ENCODE measurements at regions not wholly inside any gene's neighbourhood (a gene's known extent, or its start where the extent isn't known, plus 50 kb on each side); places are given as distances from the start of the nearest gene placed in this dataset.

- H3K4me3 ChIP-seq: no peak overlapping the region
- no peaks in the 10 kb centered on the region for H3K4me1 ChIP-seq
- no peak for ATAC-seq
- intact Hi-C loops (cut with DNase I): no loop called here
- TF ChIP-seq CTCF (IDR thresholded peaks at IDR 0.05): no peak
- DNase-seq: peak in 1 of 6 donors; percentile 58
- H3K9me3 ChIP-seq: no peaks in the 10 kb centered on the region
- WGBS, 2 donors: 84 to 89% methylated on average over 12 of the region's 12 CpGs
- H3K27ac ChIP-seq: no peak overlapping the region
- no peaks in the 10 kb centered on the region for H3K36me3 ChIP-seq
- H3K27me3 ChIP-seq: no peaks in the 10 kb centered on the region
- FAIRE-seq: no peak
Measured at GRCh38 chr3:13197281-13197680, 124.1 kb upstream of the IQSEC1 start.

DNA sequence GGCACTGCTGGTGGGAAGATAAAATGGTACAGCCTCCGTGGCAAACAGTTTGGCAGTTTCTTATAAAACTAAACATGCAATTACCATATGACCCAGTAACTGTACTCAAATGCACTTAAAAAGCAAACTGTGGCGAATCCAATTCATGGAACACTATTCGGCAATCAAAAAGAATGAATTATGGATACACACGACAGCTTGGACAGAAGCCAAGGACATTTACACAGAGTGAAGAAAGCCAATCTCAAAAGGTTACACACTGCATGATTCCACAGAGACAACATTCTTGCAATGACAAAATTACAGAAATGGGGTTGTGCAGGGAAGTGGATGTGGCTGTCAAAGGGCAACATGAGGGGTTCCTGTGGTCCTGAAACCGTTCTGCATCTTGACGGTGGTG is 122.1 kb upstream of the IQSEC1 start:
- intact Hi-C loops (cut with DNase I): no loop called here
- no peak for TF ChIP-seq CTCF (IDR thresholded peaks at IDR 0.05)
- H3K9me3 ChIP-seq: no peaks in the 10 kb centered on the region
- H3K27me3 ChIP-seq: no peaks in the 10 kb centered on the region
- H3K4me1 ChIP-seq: no peaks in the 10 kb centered on the region
- no peaks in the 10 kb centered on the region for H3K36me3 ChIP-seq
- no peak for DNase-seq
- WGBS, 2 donors: 62 to 67% methylated on average over 6 of the region's 6 CpGs
- no peak overlapping the region for H3K27ac ChIP-seq
- no peak for FAIRE-seq
- H3K4me3 ChIP-seq: no peak overlapping the region
- no peak for ATAC-seq

DNA sequence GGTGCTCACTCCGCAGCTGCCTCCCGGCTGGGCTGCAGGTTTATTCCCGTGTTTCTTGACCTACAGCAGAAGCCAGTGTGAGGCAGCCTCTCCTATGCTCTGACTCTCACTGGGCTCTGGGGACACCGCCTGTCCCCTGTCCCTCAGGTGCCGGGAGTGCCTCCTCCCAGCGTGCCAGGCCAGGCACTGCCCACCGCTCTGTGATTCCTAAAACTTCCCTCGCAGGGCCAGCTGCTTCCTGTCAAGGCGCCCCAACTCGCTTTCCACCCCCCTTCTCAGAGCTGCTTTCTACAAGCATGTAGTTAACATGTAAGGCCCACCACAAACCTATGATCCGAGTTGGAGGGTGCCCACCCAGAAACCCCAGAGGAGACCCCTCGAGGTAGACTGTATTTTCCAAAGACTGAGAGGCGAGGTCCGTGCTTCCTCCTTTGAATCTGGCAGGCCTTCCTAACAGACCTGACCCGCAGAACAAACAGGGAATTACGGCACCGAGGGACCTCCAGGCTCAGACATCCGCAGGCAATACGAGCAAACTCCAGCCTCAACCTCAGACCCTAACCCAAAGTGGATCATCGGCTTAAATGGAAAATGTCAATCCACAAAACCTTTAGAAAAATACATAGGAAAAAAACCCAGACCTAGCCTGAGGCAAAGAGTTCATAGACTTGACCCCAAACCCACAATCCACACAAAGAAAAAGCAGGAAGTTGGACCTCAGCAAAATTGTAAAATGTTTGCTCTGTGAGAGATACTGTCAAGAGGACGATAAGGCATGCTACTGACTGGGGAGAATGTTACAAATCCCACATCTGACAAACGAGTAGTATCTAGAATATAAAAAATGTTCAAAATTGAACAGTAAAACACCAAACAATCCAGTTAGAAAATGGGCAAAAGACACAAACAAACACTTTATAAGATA is 121.3 kb upstream of the IQSEC1 start:
- no peak for FAIRE-seq
- H3K27ac ChIP-seq: no peak overlapping the region
- DNase-seq: no peak
- no peak overlapping the region for H3K4me3 ChIP-seq
- TF ChIP-seq CTCF (IDR thresholded peaks at IDR 0.05): no peak
- H3K9me3 ChIP-seq: no peaks in the 10 kb centered on the region
- WGBS, 2 donors: 78 to 79% methylated on average over 22 of the region's 22 CpGs
- ATAC-seq: no peak
- no peaks in the 10 kb centered on the region for H3K36me3 ChIP-seq
- intact Hi-C loops (cut with DNase I): no loop called here
- no peaks in the 10 kb centered on the region for H3K27me3 ChIP-seq
- H3K4me1 ChIP-seq: no peaks in the 10 kb centered on the region

DNA sequence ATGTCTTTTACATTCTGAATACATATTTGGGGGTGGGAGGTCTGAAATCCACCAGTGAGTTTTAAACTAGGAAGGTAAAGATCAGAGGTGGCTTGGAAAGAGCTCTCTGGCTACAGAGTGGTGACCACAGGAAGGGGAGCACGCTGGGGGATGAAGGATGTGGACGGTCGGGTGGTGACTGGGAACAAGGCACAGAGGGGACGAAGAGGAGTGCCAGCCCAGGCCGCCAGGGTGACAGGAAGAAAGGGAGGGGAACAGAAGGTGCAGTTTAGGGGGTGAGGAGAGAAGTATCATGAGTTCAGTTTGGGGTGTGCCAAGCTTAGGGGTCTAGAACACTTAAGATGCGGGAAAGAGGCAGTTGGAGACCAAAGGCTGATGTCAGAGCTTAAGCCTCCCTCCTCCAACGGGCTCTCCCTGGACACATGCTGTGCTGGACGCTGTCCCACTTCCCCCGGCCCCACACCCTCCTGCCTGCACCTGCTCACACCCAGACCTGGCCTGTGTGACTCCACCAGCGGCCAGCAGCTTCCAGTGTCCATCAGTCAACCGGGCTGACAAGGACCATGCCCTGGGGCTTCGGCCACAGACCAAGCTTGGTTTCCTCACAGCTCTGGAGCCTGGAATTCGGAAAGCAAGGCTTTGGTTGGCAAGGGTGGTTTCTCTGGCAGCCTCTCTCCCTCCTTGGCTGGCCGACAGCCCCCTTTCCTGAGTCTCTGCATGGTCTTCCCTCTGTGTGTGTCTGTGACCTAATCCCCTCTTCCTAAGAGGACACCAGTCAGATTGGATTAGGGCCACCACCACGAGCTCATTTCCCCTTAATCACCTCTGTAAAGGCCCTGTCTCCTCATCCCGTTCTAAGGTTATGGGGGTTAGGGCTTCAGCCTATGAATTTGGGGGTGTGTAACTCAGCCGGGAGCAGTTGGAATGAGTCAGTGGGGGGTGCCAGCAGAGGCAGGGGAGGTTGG is 120.4 kb upstream of the IQSEC1 start:
- no peaks in the 10 kb centered on the region for H3K27me3 ChIP-seq
- intact Hi-C loops (cut with DNase I): no loop called here
- H3K4me1 ChIP-seq: no peaks in the 10 kb centered on the region
- 57 to 59% methylated on average over 17 of the region's 17 CpGs for WGBS, 2 donors
- no peaks in the 10 kb centered on the region for H3K36me3 ChIP-seq
- peak; percentile 71 to 78 (median 76) for ATAC-seq
- H3K4me3 ChIP-seq: no peak overlapping the region
- peak in 3 of 6 donors; percentile 34 to 56 (median 39) for DNase-seq
- no peak for FAIRE-seq
- no peak for TF ChIP-seq CTCF (IDR thresholded peaks at IDR 0.05)
- no peak overlapping the region for H3K27ac ChIP-seq
- H3K9me3 ChIP-seq: no peaks in the 10 kb centered on the region
